Anterior cingulate cortex (tissue), 58 donors: ENCODE measurements at regions not wholly inside any gene's neighbourhood (a gene's known extent, or its start where the extent isn't known, plus 50 kb on each side); places are given as distances from the start of the nearest gene placed in this dataset.

Experiments used
- DNase-seq, 58 donors: peaks; one replicate each; lab custom pipeline; 2025; lab: John Stamatoyannopoulos, UW

- DNase-seq = no peak
Measured at GRCh38 chr2:74036010-74036409, 51.3 kb downstream of the TET3 start.

- no peak for DNase-seq
Measured at GRCh38 chr2:74036450-74037195, 51.9 kb downstream of the TET3 start.

GRCh38 chr2:74037379-74037860 lies 52.7 kb downstream of the TET3 start:
- no peak for DNase-seq

DNA sequence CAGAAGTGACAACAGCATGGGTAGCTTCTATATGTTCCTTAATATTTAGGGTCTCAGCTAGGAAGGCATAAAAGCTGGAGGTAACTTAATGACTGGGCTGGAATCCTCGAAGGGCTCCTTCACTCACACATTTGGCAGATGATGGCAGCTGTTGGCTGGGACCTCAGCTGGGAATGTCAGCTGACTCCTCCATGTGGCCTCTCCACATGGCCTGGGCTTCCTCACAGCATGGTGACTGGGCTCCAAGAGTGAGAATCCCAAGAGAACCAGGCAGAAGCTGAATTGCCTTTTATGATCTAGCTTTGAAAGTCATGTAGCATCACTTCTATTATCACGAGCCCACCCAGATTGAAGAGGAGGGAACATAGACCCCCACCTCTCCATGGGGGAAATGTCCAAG lies 54.9 kb downstream of the TET3 start:
- DNase-seq = no peak

DNA sequence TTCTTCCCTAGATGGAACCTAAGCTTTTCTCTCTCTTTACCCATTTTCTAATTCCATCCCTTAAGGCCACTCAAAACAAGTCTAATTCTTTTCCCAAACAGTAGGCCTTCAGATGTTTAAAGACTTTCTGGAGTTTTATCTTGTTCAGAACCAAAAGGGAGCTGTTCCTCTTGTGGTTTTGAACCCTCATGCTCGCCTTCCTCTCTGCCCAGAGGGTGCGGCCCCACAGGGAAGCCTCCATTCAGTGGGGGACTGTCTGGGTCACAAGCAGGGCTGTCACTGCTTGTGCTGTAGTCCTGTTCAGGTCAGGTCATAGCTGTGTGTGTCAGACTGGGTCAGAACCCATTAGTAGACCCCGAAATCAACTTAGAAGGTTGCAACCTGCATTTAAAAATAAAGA lies 56.5 kb downstream of the TET3 start:
- no peak for DNase-seq

- DNase-seq = no peak
Measured at GRCh38 chr2:74041726-74042125, 57.0 kb downstream of the TET3 start.

- DNase-seq = no peak
Measured at GRCh38 chr2:74042606-74043005, 57.9 kb downstream of the TET3 start.

- no peak for DNase-seq
Measured at GRCh38 chr2:74043345-74044329, 58.9 kb downstream of the TET3 start.

DNA sequence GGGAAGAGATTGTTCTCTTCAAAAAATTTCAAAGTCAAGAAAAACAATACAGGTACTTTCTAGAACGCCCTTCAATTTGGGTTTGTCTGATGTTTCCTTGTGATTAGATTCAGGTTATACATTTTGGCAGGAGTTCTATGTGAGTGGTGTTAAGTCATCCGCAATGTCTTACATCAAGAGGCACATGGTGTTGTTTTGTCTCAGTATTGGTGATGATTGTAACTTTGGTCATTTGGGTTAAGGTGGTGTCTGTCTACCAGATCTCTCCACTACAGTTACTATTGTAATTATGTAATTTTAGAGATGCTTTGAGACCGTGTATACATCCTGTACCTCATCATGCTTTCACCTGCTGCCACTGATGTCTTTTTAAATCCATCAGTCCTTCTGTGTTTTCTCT lies 60.3 kb downstream of the TET3 start:
- DNase-seq = no peak

DNA sequence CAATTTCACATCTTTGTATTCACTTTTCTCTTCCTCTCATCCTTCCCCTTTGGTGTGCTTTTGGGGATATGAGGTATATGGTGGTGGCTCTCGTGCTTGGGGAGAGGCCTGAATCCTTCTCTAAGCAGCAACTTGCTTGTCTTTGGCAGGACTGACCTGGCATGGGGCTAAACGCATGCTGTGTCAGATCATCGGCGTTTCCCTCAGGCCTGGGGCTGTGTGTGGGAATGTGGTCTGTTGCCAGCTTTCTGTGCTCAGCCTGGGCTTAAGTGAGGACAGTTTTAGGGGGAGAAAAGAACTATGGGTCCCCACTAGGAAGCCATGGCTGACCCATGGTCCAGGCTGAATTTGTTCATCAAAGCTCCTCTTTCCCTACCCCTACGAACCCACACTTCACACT lies 60.7 kb downstream of the TET3 start:
- no peak for DNase-seq

DNA sequence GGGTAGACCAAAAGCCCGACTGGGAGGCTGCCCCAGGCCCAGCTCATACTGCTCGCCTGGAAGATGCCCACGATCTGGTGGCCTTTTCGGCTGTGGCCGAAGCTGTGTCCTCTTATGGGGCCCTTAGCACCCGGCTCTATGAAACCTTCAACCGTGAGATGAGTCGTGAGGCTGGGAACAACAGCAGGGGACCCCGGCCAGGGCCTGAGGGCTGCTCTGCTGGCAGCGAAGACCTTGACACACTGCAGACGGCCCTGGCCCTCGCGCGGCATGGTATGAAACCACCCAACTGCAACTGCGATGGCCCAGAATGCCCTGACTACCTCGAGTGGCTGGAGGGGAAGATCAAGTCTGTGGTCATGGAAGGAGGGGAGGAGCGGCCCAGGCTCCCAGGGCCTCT lies 61.7 kb downstream of the TET3 start:
- DNase-seq = no peak

- no peak for DNase-seq
Measured at GRCh38 chr2:74047152-74047551, 62.4 kb downstream of the TET3 start.

- DNase-seq = no peak
Measured at GRCh38 chr2:74048147-74048546, 63.4 kb downstream of the TET3 start.

- DNase-seq = no peak
Measured at GRCh38 chr2:74048843-74049519, 64.3 kb downstream of the TET3 start.

GRCh38 chr2:74050151-74050550 lies 65.4 kb downstream of the TET3 start:
- DNase-seq = no peak

DNA sequence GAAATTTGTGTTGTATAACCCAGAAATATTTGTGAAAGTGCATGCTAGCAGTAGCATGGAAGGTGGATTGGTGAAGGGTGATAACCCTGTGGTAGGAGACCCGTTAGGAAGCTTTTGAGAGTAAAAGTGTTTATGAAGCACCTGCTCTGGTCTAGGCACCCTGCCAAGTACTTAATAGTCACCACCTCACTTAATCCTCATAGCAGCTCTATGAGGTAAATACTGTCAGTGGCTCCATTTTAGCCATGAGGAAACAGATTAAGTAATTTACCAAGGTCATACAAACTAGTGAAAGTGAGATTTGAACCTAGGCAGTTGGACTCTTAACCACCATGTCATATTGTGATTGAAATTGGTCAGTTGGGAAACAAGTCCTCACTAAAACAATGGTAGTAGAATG lies 66.8 kb downstream of the TET3 start:
- DNase-seq = no peak

DNA sequence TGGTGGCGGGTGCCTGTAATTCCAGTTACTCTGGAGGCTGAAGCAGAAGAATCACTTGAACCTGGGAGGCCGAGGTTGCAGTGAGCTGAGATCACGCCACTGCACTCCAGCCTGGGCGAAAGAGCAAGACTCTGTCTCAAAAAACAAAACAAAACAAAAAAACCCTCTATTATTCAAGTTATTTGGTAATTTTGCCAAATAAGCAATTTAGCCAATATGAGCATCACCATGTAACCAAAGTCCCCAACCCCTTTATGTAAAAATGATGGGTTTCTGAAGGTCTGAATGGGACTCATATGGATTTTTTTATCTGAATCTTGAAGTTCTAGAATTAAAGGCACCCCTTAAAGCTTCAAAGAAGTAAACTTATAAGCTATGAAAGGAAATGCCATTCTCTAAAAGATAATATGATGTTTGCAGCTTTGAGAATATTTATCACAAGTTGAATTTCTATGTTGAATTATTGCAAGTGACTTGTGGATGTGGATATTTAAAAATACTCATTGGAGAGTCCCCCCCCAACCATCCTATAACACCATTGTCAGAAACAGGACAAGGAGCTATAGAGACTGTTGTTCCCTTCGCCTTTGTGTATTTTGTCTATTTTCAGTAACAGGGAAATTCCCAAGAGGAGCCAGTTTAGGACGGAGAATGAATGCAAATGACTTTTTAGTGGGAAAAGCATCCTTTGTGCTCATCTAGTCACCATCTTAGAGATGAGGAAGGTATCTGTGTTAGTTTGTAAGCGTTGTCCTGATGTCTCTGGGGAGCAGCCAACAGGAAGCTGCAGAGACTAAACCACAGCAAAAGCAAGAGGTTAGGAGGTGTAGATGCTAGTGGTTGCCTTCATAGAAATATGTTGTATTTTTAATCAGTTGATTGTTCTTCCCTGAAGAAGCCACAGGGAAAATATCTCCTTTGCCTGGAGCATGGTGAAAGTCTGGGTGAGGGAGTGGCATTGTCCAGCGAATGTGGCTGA lies 68.3 kb downstream of the TET3 start:
- DNase-seq = peak in 2 of 58 donors; percentile 29 to 66

- no peak for DNase-seq
Measured at GRCh38 chr2:74053959-74054715, 69.4 kb downstream of the TET3 start.
